DMS153 (cell line): ENCODE measurements at regions not wholly inside any gene's neighbourhood (a gene's known extent, or its start where the extent isn't known, plus 50 kb on each side); places are given as distances from the start of the nearest gene placed in this dataset.

Experiments used
- DNase-seq: peaks from one replicate; lab custom pipeline; 2025; lab: John Stamatoyannopoulos, UW

DNA sequence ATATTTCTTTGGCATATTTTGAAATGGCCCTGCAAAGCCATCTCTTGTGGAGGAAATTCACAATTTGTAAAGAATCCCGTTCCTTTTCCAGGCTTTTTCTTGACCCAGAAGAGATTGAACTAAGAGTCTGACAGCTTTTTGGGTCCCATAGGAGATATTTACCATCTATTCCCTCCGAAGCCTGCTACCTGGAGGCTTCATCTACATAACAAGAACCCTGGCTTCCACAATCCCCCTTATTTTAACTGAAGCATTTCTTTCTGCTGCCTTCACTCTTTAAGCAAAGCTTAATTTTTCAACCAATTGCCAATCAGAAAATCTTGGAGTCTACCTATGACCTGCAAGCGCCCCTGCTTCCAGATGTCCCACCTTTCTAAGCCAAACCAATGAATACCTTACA lies 248.1 kb upstream of the GADL1 start:
- no peak for DNase-seq

DNA sequence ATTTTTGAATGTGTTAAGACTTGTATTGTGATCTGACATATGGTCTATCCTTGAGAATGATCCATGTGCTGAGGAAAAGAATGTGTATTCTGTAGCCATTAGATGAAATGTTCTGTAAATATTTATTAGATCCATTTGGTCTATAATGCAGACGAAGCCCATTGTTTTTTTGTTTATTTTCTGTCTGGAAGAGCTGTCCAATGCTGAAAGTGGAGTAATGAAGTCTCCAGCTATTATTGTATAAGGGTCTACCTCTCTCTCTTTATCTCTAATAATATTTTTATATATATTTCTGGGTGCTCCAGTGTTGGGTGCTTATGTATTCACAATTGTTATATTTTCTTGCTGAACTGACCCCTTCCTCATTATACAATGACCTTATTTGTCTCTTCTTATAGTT lies 250.6 kb upstream of the GADL1 start:
- no peak for DNase-seq

DNA sequence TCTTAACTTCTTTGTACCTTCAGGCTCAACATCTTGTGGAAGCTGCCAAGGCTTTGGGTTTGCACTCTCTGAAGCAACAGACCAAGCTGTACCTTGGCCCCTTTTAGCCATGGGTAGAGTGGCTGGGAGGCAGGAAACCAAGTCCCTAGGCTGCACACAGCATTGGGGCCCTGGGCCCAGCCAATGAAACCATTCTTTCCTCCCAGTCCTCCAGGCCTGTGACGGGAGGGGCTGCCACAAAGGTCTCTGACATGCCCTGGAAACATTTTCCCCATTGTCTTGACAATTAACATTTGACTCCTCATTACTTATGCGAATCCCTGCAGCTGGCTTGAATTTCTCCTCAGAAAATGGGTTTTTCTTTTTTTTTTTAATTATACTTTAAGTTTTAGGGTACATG lies 253.1 kb upstream of the GADL1 start:
- DNase-seq, result no peak

DNA sequence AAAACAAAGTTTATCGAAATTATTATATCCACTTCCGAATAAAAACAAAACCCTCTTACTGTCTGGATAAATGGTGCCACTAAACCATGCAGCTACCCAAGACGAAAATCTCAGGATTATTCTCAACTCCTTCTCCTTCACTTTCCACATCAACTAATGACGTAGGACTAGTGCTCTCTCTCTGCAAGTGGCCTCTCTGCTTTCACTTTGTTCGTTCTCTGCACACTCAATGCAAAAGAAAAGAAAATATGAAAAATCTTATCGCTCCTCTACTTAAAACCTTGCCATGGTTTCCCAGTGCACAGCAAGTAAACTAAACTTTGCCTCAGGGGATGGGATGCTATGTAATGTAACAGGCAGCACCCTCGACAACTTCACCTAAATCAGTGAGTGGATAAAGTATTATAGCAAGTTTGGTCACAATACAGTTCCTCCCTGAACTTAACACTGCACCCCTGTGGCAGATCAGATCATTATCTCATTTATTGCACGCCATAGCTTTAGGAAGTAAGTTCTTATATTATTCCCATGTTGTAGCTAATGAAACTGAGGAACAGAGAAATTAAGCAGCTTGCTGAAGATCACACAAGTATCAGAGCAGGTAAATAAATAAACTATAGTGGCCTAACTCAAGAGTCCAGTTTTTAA lies 262.7 kb upstream of the GADL1 start:
- DNase-seq, result no peak

DNA sequence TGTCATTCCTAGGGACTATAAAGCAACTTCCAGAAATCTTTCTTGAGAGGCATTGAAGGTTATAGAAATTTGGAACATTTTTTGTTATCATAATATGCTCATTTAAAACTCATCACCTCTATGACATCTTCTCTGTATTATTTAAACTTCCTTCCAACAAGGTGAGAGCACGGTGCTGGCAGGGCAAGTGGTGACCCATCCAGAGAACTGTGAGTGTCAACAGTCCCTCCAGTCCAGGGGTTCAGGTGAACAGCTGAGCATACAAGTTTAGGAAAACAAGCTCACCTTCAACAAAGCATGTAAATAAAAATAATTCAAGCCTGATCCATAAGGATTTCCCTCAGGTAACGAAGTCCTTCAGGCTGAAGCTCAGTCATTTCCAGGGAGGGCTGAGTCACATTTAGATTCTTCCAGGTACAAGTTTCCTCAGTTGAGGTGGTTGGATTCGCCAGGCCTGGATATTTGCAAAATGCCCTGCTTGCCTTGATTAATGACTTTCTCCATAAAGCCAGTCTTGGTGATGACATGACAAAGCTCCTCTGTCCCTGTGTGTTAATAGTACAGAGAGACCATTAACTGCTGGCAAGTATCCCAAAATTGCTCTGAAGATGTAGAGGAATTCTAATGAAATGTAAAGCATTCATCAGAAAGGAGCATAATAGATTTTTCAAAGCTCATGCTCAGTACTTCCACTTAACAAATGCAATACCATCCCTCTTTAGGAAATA lies 263.6 kb upstream of the GADL1 start:
- DNase-seq, result no peak

DNA sequence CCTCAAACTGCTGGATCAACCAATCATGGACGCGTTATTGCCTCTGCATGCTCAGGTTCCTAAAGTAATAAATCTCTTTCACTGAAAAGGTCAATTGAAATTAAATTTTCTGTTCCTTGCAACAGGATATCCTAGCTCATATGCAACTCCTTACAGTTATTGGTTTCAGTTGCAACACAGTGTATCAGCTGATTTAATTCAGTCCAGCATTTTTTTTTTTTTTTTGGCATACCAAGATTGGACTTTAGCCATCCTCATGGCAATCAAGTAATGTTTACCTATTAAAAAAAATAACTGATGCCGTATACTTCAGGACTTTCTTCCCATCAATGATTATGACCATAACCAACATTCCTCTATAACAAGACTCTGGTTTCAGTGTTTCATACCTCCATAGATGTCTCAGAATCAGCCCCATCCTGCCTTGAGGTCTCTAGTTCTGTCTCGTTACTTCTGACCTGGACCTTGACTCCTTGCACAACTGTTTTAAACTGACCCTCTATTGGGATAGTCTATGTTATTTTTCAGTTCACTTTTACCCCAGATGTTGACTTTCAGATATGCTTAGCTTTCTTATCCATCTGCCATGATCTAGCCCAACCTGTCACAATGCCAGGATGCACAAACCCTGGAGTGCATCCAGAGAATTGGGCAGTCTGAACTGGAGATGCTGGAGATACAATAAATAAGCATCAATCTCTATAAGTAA lies 265.0 kb upstream of the GADL1 start:
- no peak for DNase-seq

DNA sequence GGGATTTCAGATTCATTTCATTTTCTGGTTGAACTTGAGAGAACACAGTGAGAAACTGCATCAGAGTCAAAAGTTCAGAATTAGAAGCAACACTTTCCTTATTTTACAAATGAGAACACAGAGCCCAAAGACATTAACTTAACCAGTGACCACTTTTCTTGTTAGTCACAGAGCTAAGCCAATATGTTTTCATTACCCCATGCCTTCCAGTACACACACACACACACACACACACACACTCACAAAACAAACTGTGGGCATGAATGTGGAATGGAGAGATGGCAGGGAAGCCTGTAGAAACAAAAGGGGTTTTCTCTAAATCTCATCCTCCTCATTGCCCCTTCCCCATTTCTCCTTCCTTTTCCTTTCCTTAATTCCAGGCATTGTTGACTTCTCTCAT lies 267.4 kb upstream of the GADL1 start:
- DNase-seq, result no peak

DNA sequence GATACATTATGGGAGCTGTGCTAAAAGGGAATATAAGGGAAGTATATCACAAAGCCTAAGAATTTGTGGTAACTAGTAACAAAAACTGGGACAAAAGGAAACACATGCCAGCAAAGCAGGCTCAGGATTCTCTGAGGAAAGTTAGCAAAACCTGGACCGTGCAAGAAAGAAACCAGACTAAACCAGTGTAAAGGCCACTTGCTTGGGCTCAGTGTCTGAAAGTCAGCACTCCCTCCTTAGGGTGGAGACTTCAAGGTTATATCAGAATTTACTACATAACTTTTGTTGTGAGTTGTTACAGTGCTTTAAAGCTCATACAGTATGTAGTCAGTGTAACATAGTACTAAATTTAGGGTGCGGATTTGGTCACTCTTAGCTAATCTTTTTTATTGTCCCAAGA lies 269.9 kb upstream of the GADL1 start:
- no peak for DNase-seq

DNA sequence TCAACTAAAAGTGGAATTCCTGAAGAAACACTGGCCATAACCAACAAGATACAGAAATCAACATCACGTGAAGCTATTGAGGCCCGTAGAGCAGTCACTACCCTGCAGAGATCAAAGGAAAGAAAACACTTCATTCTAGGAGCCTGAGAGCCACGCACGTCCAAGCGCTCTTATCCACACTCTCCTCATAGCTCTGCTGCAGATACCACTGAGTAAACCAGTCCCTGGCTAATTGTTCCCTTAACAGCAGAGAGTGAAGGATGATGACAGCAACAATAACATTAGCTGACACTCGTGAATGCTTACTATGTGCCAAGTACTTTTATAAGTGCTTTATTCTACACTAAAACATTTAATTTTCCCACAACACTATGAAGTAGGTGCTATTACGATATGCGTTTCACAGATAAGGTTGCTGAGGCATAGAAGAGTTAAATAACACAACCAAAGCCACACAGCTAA lies 271.0 kb upstream of the GADL1 start:
- DNase-seq, result peak; percentile 34

DNA sequence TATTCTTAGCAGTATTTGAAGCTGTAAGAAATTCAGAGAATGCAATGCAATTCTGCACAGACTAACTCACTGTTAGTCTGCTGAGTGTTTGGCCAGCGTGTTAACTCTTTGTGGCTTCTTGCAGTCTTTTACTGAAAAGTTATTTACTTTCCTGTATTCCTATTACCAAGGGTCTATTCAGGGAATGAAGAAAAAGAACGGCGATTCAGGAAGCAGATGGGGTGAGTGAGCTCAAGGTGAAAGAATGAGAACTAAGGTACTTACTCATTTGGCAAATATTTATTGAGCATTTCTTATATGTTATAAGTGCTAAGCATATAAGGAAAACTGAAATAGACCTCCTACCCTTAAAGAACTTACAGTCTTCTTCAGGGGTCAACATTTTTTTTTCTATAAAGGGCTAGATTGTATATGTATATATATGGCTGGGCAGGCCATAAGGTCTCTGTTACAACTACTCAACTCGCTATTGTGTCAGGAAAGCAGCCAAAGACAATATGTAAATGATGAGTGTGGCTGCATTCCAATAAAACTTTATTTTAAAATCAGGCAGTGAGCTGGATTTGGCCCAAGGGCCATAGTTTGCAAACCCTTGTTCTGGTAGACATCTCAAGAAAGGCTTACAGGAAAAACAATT lies 271.9 kb upstream of the GADL1 start:
- DNase-seq, result no peak

DNA sequence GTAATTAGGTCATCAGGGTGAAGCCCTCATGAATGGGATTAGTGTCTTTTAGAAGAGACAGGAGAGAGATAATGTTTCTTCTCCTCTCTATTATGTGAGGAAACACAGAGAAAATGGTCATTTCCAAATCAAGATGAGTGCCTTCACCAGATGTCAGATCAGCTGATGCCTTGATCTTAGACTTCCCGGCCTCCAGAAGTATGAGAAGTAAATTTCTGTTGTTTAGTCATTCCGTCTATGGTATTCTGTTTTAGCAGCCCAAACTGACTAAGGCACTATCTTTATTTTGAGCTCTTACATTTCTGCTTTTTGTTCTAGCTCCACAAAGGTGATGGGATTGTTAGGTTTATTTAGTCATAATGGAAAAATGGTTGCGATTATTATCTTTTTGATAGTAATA lies 273.2 kb upstream of the GADL1 start:
- DNase-seq, result no peak

DNA sequence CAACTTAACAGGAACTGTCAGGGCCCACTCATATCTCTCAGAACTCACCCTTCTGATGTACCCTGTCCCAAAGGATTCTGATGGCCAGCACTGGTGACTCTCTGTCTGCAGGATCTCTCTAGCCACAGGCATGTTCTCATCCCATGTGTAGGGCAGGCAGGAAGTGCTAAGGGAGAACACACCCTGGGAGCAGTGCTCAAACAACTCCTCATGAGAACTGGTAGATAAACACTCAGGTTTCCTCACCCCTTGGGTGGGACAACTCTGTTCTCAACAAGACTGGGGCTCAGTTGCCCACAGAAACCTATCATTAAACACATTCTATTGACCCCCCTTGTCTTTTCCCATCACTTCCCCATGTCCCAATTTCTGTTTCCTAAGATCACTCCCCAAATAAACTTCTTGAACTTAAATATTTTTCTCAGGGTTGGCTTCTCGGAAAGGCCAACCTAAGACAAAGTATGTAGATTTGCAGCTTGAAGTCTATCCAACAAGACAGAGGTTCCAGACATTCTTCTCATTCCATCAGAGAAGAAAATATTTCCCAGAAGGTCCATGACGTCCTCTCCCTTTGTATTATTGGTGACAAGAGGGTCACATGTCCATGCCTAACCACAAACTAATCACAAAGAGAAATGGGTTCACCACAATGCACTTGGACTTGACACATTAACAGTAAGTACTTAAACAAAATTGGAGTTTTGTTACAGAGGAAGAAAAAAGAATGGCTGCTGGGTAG lies 276.6 kb upstream of the GADL1 start:
- DNase-seq, result no peak

DNA sequence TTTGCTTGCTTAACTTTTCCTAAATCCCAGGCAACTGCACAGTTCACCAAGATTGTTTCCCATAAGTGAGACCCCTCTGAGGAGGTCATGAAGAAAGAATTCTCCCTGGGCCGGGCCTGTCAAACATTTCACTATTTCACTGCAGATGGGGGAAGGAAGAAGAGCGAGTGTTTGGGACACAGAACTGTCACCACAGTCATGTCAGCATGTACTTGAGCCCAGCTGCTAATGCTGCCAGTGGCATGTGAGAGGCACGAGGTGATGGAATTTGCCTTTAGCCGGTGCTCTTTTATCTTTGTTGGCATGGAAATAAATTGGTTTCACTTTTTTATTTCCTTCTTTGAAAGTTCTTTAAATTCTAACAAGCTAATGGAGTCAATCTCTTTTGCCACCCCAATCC lies 277.9 kb upstream of the GADL1 start:
- no peak for DNase-seq

DNA sequence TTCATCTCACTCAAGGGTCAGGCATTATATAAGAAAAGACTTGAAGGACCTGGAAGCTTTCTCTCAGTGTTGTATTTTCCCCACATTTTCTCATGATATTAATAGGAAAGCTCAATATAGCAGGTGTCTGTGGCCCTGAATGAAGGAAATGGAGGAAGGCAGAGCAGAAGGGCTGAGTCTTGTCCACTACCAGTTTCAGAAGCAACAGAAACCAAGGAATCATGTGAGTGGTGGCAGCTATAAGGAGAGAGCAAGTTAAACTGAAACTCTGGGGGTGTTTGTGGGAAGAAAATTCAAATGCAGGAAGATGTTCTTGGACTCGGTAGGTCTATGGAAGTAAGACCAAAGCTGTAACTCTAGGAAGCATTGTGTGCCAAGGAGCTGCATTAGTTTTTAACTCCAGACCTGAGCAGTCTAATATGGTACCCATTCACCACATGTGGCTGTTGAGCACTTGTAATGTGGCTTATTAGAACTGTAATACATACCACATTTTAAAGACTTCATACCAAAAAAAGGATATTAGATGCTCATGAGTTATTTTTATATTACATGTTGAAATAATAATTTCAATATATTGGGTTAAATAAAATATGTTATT lies 278.8 kb upstream of the GADL1 start:
- DNase-seq, result no peak

DNA sequence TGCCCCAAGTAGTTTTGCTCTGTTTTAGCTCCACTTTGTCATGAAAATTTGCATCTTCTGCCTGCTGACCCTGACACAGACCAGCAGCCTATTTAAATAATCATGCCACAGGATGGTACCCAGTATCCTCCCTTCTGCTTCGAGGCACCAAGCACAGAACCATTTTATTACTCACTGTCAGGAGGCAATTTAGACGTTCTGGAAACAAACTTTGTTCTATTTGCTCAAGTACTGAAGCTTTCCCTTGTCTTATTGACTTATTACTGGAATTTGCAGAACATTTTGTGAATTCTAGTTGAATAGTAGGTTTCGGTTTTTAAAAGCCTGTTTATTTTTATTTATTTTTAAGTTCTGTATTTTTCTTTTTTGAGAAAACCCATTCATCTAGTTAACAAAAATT lies 279.6 kb upstream of the GADL1 start:
- DNase-seq, result no peak

DNA sequence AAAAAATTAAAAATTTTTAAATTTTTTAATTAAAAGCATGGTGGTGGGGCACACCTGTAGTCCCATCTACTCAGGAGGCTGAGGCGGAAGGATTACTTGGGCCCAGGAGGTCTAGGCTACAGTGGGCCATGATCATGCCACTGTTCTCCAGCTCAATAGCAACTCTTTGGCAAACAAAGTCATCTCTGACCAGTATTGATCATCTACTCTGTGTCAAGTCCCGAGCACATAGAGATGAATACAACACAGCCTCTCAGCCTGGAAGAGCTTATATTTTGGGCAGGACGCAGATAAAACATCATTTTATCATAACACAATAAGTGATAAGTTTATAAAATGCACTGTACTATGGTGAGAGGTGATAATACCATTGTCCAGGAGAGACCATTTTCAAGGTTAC lies 281.6 kb upstream of the GADL1 start:
- no peak for DNase-seq

DNA sequence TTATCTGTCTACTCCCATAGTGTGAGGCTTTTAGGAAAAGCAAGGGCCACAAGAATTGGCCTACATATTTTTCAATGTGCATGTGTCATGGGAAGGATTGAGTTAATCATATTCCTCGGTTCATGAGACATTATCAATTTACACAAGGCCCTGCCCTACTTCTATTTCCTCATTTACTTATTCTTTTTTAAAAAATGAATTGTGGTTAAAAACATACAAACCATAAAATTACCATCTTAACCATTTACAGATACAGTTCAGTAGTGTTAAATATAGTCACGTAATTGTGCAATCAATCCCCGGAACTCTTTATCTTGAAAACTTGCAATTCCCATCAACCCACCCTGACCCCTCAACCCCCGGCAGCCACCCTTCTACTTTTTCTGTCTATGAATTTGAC lies 284.0 kb upstream of the GADL1 start:
- DNase-seq, result no peak

DNA sequence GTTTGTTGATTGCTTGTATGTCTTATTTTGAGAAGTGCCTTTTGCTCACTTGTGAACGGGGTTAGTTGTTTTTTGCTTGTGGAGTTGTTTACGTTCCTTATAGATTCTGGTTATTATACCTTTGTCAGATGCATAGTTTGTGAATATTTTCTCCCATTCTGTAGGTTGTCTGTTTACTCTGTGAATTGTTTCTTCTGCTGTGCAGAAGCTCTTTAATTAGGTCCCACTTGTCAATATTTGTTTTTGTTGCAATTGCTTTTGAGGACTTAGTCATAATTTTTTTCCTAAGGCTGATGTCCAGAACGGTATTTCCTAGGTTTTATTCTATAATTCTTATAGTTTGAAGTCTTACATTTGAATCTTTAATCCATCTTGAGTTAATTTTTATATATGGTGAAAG lies 285.3 kb upstream of the GADL1 start:
- no peak for DNase-seq

DNA sequence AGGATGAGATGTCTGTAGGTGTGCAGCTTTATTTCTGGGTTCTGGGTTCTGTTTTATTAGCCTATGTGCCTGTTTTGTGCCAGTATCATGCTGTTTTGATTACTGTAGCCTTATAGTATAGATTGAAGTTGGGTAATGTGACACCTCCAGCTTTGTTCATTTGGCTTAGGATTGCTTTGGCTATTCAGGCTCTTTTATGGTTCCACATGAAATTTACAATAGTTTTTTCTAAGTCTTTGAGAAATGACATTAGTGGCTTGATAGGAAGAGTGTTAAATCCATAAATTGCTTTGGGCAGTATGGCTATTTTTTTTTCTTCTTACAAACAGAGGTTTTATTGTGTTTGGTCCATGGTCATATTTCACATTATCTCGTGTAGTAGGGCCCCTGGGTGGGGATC lies 285.8 kb upstream of the GADL1 start:
- no peak for DNase-seq

DNA sequence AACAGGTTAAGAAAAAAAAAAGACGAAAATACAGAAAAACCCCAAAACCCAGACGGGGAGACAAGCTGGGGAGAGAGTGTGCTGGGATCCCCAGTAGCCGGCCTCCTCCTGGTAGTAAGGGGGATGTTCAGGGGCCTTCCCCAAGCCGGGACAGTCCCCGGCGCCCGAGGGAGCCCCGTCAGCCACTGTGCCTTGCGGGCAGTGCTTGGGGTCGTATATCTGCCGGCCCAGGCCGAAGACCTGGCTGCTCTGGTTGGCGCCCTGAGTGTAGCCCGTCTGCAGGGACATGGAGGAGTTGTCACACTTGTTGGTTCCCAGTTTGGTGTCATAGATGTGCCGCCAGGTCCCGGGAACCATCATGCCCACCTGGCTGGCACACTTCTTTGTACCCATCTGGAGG lies 287.2 kb upstream of the GADL1 start:
- DNase-seq, result no peak

DNA sequence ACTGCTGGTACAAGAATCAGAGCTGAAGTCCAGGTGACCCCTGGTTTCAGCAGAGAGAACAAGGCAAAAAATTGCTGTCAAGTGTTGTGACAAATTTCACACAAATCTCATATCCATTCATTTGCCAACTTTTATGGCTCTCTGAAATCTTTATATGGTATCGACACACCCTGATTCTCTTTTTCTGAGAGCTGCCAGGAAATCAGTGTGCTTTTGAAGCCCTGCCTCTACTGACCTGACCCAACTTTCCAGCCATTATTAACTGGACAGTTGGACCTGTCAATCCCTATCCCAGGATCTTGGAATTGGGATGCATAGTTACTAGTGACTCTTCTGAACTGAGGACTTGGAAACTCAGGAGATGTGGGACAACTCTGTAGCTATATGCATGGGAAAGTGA lies 288.2 kb upstream of the GADL1 start:
- DNase-seq, result no peak
